ENCODE measurements at regions not wholly inside any gene's neighbourhood (a gene's known extent, or its start where the extent isn't known, plus 50 kb on each side); places are given as distances from the start of the nearest gene placed in this dataset.

DNA sequence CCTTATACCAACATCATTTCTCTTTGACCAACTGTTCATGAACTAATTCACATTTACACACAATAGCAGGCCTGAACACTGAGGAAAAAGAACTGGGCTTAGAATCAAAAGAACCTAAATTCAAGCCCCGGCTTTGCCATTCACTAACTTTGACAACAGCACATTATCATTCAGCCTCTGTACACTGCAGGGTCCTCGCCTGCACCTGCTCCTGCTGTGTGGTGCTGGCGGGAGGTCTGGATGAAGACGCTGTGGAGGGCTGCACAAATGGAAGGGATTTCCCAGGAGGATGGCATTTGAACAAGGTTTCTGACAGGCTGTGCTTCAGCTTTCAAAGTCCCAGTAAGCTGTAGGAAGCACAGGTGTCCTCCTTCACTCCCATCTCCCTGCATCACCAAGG is 151.2 kb downstream of the ZDHHC21 start:
- Mint-ChIP-seq H3K27ac (ENCODE audit: unreplicated experiment) (no peak overlapping the region), H3K4me1 (ENCODE audit: low read depth, unreplicated experiment) (no peaks in the 10 kb centered on the region), H3K27me3 (ENCODE audit: low read depth, unreplicated experiment) (peaks cover 3% of the 10 kb centered on the region), H3K4me3 (ENCODE audit: unreplicated experiment) (no peak overlapping the region), H3K9me3 (ENCODE audit: unreplicated experiment) (peaks cover 2% of the 10 kb centered on the region), H3K36me3 (ENCODE audit: low read depth, unreplicated experiment) (no peaks in the 10 kb centered on the region)
- Histone ChIP-seq H3K4me3 (ENCODE audit: insufficient read depth, low read depth, low read length) (no peak overlapping the region), H3K9me3 (ENCODE audit: insufficient read depth, low read depth, low read length) (no peaks in the 10 kb centered on the region), H3K4me2 (ENCODE audit: low read length) (no peak overlapping the region), H3K9ac (ENCODE audit: low read length) (no peak overlapping the region), H4K20me1 (ENCODE audit: insufficient read depth, low read length) (no peaks in the 10 kb centered on the region), H3K27ac (ENCODE audit: low read depth, low read length) (no peak overlapping the region), H3K4me1 (ENCODE audit: insufficient read depth, low read length) (no peaks in the 10 kb centered on the region), H3K36me3 (ENCODE audit: insufficient read depth, low read length) (no peaks in the 10 kb centered on the region), H3K79me2 (ENCODE audit: insufficient read depth, low read length) (no peaks in the 10 kb centered on the region), H3K27me3 (ENCODE audit: insufficient read depth, low read length) (no peaks in the 10 kb centered on the region), H2AFZ (ENCODE audit: low read depth, low read length) (no peak overlapping the region)
- no peak for DNase-seq (ENCODE audit: low read depth)
- TF ChIP-seq, protein P1, sequence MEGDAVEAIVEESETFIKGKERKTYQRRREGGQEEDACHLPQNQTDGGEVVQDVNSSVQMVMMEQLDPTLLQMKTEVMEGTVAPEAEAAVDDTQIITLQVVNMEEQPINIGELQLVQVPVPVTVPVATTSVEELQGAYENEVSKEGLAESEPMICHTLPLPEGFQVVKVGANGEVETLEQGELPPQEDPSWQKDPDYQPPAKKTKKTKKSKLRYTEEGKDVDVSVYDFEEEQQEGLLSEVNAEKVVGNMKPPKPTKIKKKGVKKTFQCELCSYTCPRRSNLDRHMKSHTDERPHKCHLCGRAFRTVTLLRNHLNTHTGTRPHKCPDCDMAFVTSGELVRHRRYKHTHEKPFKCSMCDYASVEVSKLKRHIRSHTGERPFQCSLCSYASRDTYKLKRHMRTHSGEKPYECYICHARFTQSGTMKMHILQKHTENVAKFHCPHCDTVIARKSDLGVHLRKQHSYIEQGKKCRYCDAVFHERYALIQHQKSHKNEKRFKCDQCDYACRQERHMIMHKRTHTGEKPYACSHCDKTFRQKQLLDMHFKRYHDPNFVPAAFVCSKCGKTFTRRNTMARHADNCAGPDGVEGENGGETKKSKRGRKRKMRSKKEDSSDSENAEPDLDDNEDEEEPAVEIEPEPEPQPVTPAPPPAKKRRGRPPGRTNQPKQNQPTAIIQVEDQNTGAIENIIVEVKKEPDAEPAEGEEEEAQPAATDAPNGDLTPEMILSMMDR (IDR thresholded peaks at IDR 0.05; ENCODE audit: insufficient read depth, low read depth, low read length) = no peak
- TF ChIP-seq EZH2 (IDR thresholded peaks at IDR 0.05; ENCODE audit: insufficient read depth, low read length) = no peak
- no peak for FAIRE-seq

DNA sequence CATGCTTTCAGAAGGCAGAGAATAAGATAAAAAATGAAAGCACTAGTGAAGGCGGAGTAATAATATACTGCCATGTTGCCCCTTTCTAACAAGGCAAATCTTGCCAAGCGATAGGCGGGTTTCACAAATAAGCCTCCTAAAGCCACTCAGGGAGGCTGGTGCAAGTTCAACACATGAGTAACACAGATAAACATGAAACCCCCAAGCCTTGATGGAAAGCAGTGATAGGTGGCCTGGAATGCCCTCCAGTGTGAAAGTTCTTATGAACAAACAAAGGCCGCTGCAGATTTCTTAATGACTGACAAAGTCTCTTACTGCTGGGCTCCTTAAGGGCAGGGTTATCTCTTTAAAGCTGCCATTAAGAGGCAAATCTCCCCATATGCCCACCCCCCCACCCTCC is 154.7 kb downstream of the ZDHHC21 start:
- no peaks in the 10 kb centered on the region for H3K4me1 Mint-ChIP-seq (ENCODE audit: low read depth, unreplicated experiment)
- no peak for FAIRE-seq

More for the DNA sequence above, 154.7 kb downstream of the ZDHHC21 start:
- H3K36me3 Mint-ChIP-seq (ENCODE audit: low read depth, unreplicated experiment) = no peaks in the 10 kb centered on the region
- Histone ChIP-seq H3K27ac (ENCODE audit: low read depth, low read length) (no peak overlapping the region), H3K4me1 (ENCODE audit: insufficient read depth, low read length) (no peaks in the 10 kb centered on the region), H3K9me3 (ENCODE audit: insufficient read depth, low read depth, low read length) (no peaks in the 10 kb centered on the region), H4K20me1 (ENCODE audit: insufficient read depth, low read length) (no peaks in the 10 kb centered on the region), H3K4me2 (ENCODE audit: low read length) (no peak overlapping the region), H3K27me3 (ENCODE audit: insufficient read depth, low read length) (peaks cover 2% of the 10 kb centered on the region), H3K9ac (ENCODE audit: low read length) (no peak overlapping the region), H3K79me2 (ENCODE audit: insufficient read depth, low read length) (no peaks in the 10 kb centered on the region), H3K4me3 (ENCODE audit: insufficient read depth, low read depth, low read length) (no peak overlapping the region), H2AFZ (ENCODE audit: low read depth, low read length) (no peak overlapping the region), H3K36me3 (ENCODE audit: insufficient read depth, low read length) (no peaks in the 10 kb centered on the region)
- TF ChIP-seq EZH2 (IDR thresholded peaks at IDR 0.05; ENCODE audit: insufficient read depth, low read length) = no peak
- TF ChIP-seq, protein P1 (IDR thresholded peaks at IDR 0.05; ENCODE audit: insufficient read depth, low read depth, low read length) = no peak
- no peak overlapping the region for H3K27ac Mint-ChIP-seq (ENCODE audit: unreplicated experiment)
- DNase-seq (ENCODE audit: low read depth) = no peak
- no peak overlapping the region for H3K4me3 Mint-ChIP-seq (ENCODE audit: unreplicated experiment)
- H3K27me3 Mint-ChIP-seq (ENCODE audit: low read depth, unreplicated experiment) = peaks cover 8% of the 10 kb centered on the region
- H3K9me3 Mint-ChIP-seq (ENCODE audit: unreplicated experiment) = no peaks in the 10 kb centered on the region
